Stimulated activated naive CD8-positive, alpha-beta T cell treated with anti-CD3 and anti-CD28 coated beads, Interleukin-15, Interleukin-2, amounts not matched to agents 100 U/mL and 50 U/mL, for 24 hours (primary cell): ENCODE measurements at regions not wholly inside any gene's neighbourhood (a gene's known extent, or its start where the extent isn't known, plus 50 kb on each side); places are given as distances from the start of the nearest gene placed in this dataset.

Experiments used
- ATAC-seq: fragments of 150-1000 bp; cut with Tn5 transposase; one replicate; pipeline ENCODE4 v1.10.0; 2021
- DNase-seq: peaks from one replicate; pipeline ENCODE4 v3.0.0; 2021

GRCh38 chr11:32316858-32317642 is 118.3 kb downstream of the WT1 start:
- DNase-seq (no peak), ATAC-seq (peak; percentile 58)

- ATAC-seq: no peak
- DNase-seq: no peak
Observed at GRCh38 chr11:32317643-32318042, 117.7 kb downstream of the WT1 start.

GRCh38 chr11:32318071-32319055 is 117.0 kb downstream of the WT1 start:
- ATAC-seq (peak; percentile 24), DNase-seq (no peak)

GRCh38 chr11:32323814-32324130 is 111.6 kb downstream of the WT1 start:
- no peak for ATAC-seq

GRCh38 chr11:32325187-32325586 is 110.2 kb downstream of the WT1 start:
- DNase-seq (no peak), ATAC-seq (no peak)

More at GRCh38 chr11:32323814-32324130, 111.6 kb downstream of the WT1 start:
- no peak for DNase-seq

- no peak for ATAC-seq
- no peak for DNase-seq
Observed at GRCh38 chr11:32325725-32326124, 109.6 kb downstream of the WT1 start.

GRCh38 chr11:32326522-32326921 is 108.8 kb downstream of the WT1 start:
- DNase-seq (no peak), ATAC-seq (no peak)

- ATAC-seq: no peak
- no peak for DNase-seq
Observed at GRCh38 chr11:32328392-32328791, 106.9 kb downstream of the WT1 start.

GRCh38 chr11:32331098-32331497 is 104.2 kb downstream of the WT1 start:
- DNase-seq: no peak
- no peak for ATAC-seq

GRCh38 chr11:32331792-32332191 is 103.5 kb downstream of the WT1 start:
- DNase-seq (no peak), ATAC-seq (no peak)

GRCh38 chr11:32332990-32333319 is 102.4 kb downstream of the WT1 start:
- DNase-seq (no peak), ATAC-seq (no peak)

GRCh38 chr11:32333320-32333991 is 101.9 kb downstream of the WT1 start:
- DNase-seq (peak; percentile 43), ATAC-seq (peak; percentile 60)

GRCh38 chr11:32334822-32335221 is 100.5 kb downstream of the WT1 start:
- ATAC-seq (peak; percentile 62), DNase-seq (peak; percentile 33)
